AG04449 (cell line): ENCODE measurements at regions not wholly inside any gene's neighbourhood (a gene's known extent, or its start where the extent isn't known, plus 50 kb on each side); places are given as distances from the start of the nearest gene placed in this dataset.

Experiments used
- CTCF ChIA-PET: fragments of 350-600 bp; formaldehyde crosslinking; extraction: SDS; loops from one replicate; lab custom pipeline; 2021; ENCODE audit warnings: antibody characterized with exemption; lab: Yijun Ruan, JAX
- POLR2A ChIA-PET: fragments of 400-600, 350-600 bp; formaldehyde crosslinking; extraction: SDS; loops from one replicate; lab custom pipeline; 2020; ENCODE audit warnings: antibody characterized with exemption, inconsistent platforms; lab: Yijun Ruan, JAX
- DNase-seq: peaks from one replicate; pipeline ENCODE4 v3.0.0-alpha.2; 2010; ENCODE audit warnings: low read depth, low spot score
- H3K4me3 ChIP-seq: 2 replicates; pipeline ENCODE4 v1.5.1; 2011; ENCODE audit warnings: low read depth, mild to moderate bottlenecking, control low read depth, low read length
- TF ChIP-seq, protein P1 (sequence below): IDR thresholded peaks from one replicate; pipeline ENCODE4 v1.5.1; 2011; ENCODE audit warnings: mild to moderate bottlenecking, moderate library complexity, low read length, control low read depth, inconsistent platforms; ENCODE audit not compliant: insufficient read depth; ENCODE audit errors: missing control alignments

DNA sequence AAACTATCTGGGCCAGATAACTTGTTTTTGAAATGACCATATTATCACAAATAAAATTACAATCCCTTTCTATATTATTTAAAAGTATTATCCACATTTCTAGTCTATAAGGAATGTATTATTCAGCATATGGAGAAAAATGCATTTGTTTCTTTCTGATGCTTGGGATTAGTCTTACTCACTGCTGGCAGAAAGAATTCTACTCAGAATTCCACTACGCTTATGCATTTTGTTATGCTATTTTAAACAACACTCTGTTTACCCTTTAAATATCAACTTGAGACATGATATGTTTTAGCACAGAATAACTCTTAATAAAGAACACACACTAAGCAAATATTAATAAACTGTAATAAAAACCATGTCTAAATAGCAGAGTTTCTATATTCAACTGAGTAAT lies 77.6 kb upstream of the ANO3 start:
- ChIA-PET CTCF (interaction anchor here (0.8 to 0.9 kb wide), 2 partner anchors 10 to 12 kb away, joined by 3 read pairs; no protein-coding TSS in a partner anchor), POLR2A (no interaction called here)
- DNase-seq: no peak
- H3K4me3 ChIP-seq: no peak overlapping the region
- TF ChIP-seq, protein P1, sequence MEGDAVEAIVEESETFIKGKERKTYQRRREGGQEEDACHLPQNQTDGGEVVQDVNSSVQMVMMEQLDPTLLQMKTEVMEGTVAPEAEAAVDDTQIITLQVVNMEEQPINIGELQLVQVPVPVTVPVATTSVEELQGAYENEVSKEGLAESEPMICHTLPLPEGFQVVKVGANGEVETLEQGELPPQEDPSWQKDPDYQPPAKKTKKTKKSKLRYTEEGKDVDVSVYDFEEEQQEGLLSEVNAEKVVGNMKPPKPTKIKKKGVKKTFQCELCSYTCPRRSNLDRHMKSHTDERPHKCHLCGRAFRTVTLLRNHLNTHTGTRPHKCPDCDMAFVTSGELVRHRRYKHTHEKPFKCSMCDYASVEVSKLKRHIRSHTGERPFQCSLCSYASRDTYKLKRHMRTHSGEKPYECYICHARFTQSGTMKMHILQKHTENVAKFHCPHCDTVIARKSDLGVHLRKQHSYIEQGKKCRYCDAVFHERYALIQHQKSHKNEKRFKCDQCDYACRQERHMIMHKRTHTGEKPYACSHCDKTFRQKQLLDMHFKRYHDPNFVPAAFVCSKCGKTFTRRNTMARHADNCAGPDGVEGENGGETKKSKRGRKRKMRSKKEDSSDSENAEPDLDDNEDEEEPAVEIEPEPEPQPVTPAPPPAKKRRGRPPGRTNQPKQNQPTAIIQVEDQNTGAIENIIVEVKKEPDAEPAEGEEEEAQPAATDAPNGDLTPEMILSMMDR: no peak

DNA sequence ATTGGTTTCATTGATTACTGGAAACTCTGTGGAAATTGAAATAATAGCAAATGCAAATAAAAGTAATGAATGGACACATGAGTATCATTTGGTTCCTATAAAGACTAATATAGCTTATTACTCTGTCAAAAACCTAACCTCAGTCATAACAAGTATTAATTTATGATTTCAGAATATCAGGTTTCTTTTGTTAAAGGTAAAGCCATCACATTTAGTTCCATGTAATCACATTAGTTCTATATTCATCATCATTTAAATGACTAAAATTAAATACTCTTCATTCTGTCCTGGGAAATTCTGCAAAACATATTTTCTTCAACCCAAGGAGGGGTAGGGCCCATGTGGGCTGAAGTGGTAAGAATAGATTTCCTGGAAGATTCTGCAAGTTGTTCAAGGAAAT lies 68.2 kb upstream of the ANO3 start:
- ChIA-PET CTCF (interaction anchor here (0.6 to 1.8 kb wide), 5 partner anchors 10 to 374 kb away, joined by 3 to 5 read pairs (median 3); no protein-coding TSS in a partner anchor), POLR2A (no interaction called here)
- DNase-seq: no peak
- TF ChIP-seq, protein P1: no peak
- H3K4me3 ChIP-seq: no peak overlapping the region

DNA sequence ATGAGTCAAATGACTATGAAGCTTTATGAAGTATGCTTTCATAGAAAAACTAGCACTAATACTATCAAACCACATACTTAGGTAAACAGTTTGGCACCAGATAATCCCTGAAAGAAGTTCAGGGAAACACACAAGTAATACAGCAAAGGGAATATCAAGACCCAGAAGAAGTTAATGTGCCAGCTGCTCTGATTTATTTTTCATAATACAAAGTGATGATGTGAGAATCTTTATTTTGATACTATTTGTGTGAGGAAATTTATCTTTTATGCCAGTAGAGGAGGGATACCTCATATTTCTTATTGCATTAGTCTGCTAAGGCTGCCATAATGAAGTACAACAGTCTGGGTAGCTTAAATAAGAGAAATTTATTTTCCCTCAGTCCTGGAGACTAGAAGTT lies 67.7 kb upstream of the ANO3 start:
- no peak overlapping the region for H3K4me3 ChIP-seq
- DNase-seq: no peak
- ChIA-PET POLR2A (no interaction called here), CTCF (interaction anchor here (0.6 to 1.8 kb wide), 5 partner anchors 10 to 374 kb away, joined by 3 to 5 read pairs (median 3); no protein-coding TSS in a partner anchor)
- TF ChIP-seq, protein P1: no peak

DNA sequence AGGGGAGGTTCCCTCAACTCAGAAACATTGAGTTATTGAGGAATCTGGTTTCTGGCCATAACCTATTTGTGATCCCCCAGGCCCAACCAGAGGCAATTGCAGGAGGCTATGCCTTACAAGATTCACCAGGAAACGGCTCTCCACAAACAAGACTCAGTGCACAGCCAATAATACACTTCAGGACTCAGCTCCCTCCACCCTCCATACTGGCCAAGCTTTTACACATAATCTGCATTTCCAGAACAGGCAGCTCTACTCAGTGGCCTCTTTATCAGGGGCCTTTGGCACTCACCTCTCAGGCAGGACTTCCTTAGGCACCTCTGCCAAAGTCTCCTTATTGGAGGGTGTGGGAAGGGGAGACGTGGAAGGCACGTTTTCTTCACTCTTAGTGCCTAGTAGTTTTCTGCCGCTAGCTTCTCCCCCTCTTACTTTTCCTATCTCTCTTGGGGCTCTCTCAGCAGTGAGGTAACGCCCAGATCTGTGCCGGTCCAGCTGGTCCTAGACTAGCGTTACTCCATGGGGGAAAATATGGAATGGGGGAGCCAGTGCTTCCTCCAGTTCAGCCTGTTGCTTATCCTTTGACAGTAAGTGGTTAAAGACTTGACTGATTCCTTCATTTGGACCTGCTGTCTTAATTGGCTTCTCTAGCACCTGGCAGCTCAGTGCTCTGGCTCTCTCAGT lies 62.8 kb upstream of the ANO3 start:
- POLR2A ChIA-PET: no interaction called here
- DNase-seq: no peak
- H3K4me3 ChIP-seq: no peak overlapping the region
- TF ChIP-seq, protein P1: no peak
- CTCF ChIA-PET: interaction anchor here (0.8 to 4.3 kb wide), 5 partner anchors 10 to 287 kb away, joined by 3 to 25 read pairs (median 4); no protein-coding TSS in a partner anchor

DNA sequence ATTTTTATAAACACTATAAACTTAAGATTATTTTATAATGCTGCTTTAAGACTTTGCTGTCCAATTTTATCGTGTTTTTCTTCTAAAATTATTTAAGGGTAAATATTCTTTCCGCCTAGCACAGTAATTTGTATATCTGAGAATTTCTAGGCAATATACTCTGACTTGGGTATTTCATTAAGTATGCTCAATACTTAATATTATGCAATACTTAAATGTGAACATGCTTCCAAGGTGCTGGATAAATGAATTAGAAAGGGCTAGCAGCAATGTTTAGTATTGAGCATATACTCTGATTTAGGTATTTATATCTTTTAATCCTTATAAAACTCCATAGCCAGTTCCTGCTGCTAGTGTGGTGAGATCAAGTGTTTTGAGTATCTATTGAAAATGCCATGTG lies 60.3 kb upstream of the ANO3 start:
- POLR2A ChIA-PET: no interaction called here
- TF ChIP-seq, protein P1: no peak
- CTCF ChIA-PET: interaction anchor here (1.0 to 4.3 kb wide), 3 partner anchors 18 to 290 kb away, joined by 3 to 25 read pairs (median 8); no protein-coding TSS in a partner anchor
- DNase-seq: no peak
- H3K4me3 ChIP-seq: no peak overlapping the region

DNA sequence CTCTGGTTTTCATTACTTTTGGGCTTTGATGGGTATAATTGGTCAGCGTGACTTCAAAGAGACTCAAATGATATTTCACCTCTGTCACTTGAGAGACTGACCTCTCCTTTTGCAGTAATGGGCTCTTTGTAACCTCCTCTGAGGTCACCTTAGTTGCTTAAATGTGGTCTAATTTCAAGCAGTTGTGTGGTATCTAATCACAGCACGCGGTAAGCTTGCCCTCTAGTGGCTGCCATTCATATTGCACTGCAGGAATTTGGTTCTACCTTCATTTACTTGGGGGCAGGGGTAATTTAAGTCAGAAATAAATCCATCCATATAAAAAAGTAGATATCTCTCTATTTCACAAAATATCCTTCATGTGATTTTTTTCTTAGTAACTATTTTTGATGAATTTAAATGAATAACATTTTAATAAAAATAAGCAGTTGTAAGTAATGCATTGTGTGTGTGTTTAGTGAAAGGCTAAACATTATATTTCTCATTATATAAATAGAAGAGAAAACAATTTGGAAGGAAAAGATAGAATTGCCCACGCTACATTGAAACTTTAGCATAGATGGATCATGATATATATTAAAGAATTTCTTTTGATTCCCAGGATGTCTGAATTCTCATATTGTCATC lies 55.0 kb upstream of the ANO3 start:
- ChIA-PET CTCF (interaction anchor here (1.0 to 2.0 kb wide), 4 partner anchors 45 to 297 kb away, joined by 3 to 14 read pairs (median 3); no protein-coding TSS in a partner anchor), POLR2A (no interaction called here)
- peak; percentile 10 for DNase-seq

More for the DNA sequence above, 55.0 kb upstream of the ANO3 start:
- no peak overlapping the region for H3K4me3 ChIP-seq
- TF ChIP-seq, protein P1: peak; percentile 86
